ENCODE measurements at regions not wholly inside any gene's neighbourhood (a gene's known extent, or its start where the extent isn't known, plus 50 kb on each side); places are given as distances from the start of the nearest gene placed in this dataset.

DNA sequence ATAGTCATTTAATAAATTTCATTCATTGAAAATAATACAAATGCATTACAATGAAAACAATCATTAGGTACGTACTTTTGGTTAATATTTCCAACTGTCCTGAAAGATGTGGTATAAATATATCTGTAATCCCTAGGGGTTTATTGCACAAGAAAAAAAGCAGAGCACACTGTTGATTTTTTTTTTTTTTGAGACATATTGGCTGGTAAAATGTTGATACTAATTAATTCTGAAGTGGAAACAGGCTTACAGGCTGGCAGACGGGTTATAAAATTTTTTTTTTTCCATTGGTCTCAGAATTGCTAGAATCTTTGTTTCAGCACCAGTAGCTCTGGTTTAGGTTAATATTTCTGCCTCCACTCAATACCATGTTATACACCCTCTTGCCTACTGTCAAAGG, 193.6 kb downstream of the MAP2K6 start:
- TF ChIP-seq, protein P1, sequence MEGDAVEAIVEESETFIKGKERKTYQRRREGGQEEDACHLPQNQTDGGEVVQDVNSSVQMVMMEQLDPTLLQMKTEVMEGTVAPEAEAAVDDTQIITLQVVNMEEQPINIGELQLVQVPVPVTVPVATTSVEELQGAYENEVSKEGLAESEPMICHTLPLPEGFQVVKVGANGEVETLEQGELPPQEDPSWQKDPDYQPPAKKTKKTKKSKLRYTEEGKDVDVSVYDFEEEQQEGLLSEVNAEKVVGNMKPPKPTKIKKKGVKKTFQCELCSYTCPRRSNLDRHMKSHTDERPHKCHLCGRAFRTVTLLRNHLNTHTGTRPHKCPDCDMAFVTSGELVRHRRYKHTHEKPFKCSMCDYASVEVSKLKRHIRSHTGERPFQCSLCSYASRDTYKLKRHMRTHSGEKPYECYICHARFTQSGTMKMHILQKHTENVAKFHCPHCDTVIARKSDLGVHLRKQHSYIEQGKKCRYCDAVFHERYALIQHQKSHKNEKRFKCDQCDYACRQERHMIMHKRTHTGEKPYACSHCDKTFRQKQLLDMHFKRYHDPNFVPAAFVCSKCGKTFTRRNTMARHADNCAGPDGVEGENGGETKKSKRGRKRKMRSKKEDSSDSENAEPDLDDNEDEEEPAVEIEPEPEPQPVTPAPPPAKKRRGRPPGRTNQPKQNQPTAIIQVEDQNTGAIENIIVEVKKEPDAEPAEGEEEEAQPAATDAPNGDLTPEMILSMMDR (IDR thresholded peaks at IDR 0.05): no peak
- TF ChIP-seq POLR2A (IDR thresholded peaks at IDR 0.05) (no peak), EP300 (IDR thresholded peaks at IDR 0.05) (no peak)

Measured in ovary (tissue), 3 donors.